Keratinocyte (primary cell): ENCODE measurements at regions not wholly inside any gene's neighbourhood (a gene's known extent, or its start where the extent isn't known, plus 50 kb on each side); places are given as distances from the start of the nearest gene placed in this dataset.
"Not testable (repeated sequence)": the region's sequence is repeated elsewhere in the genome, so short reads cannot be mapped to it uniquely, and the experiment has no call there.

Source experiments
- DNase-seq: peaks from one replicate; pipeline ENCODE4 v3.0.0-alpha.2; 2011; ENCODE audit warnings: low read depth, missing footprints, low spot score
- FAIRE-seq: peaks from 2 replicates; lab custom pipeline; 2011; peaks lifted over from hg19 to GRCh38; lab: Jason Lieb, UNC
- H2AFZ ChIP-seq: 2 replicates; pipeline ENCODE4 v1.6.0; 2012; ENCODE audit warnings: low read length, control low read depth, inconsistent platforms; ENCODE audit not compliant: control insufficient read depth
- H3K27ac ChIP-seq: 2 replicates; pipeline ENCODE4 v1.5.1; 2011; ENCODE audit warnings: low read length; ENCODE audit not compliant: control insufficient read depth, insufficient read depth
- H3K27me3 ChIP-seq: 3 replicates; pipeline ENCODE4 v1.6.0; 2011; ENCODE audit warnings: low read length; ENCODE audit not compliant: control insufficient read depth, insufficient read depth; ENCODE audit errors: extremely low read depth
- H3K36me3 ChIP-seq, 2 experiments: 2 replicates in 1 of 2; 3 replicates in 1 of 2; pipeline ENCODE4 v1.5.1; 2011; ENCODE audit warnings: low read length in 2 of 2, mild to moderate bottlenecking in 1 of 2; ENCODE audit not compliant: control insufficient read depth in 2 of 2, insufficient read depth in 2 of 2; ENCODE audit errors: extremely low read depth in 1 of 2
- H3K4me1 ChIP-seq: 3 replicates; pipeline ENCODE4 v1.5.1; 2011; ENCODE audit warnings: low read length; ENCODE audit not compliant: control insufficient read depth, insufficient read depth; ENCODE audit errors: extremely low read depth
- H3K4me2 ChIP-seq: 3 replicates; pipeline ENCODE4 v1.6.0; 2011; ENCODE audit warnings: low read depth, low read length; ENCODE audit not compliant: control insufficient read depth, insufficient read depth; ENCODE audit errors: extremely low read depth
- H3K4me3 ChIP-seq, 3 experiments: fragments of 200-600 bp in 1 of 3; sonication (generic) in 1 of 3; 2 replicates in 2 of 3; 3 replicates in 1 of 3; pipeline ENCODE4 v1.5.1; 2011 to 2016; ENCODE audit warnings: low read length in 3 of 3, mild to moderate bottlenecking in 3 of 3, control low read depth in 2 of 3, inconsistent platforms in 1 of 3, low read depth in 1 of 3, mixed read lengths in 1 of 3, mixed run types in 1 of 3, moderate library complexity in 1 of 3; ENCODE audit not compliant: control insufficient read depth in 2 of 3, insufficient read depth in 2 of 3; ENCODE audit errors: extremely low read depth in 1 of 3
- H3K79me2 ChIP-seq: 2 replicates; pipeline ENCODE4 v1.6.0; 2012; ENCODE audit warnings: low read length; ENCODE audit not compliant: control insufficient read depth, insufficient read depth
- H3K9ac ChIP-seq: 3 replicates; pipeline ENCODE4 v1.6.0; 2011; ENCODE audit warnings: low read length; ENCODE audit not compliant: control insufficient read depth, insufficient read depth; ENCODE audit errors: extremely low read depth
- H3K9me1 ChIP-seq: 3 replicates; pipeline ENCODE4 v1.6.0; 2011; ENCODE audit warnings: low read length; ENCODE audit not compliant: control insufficient read depth, insufficient read depth; ENCODE audit errors: extremely low read depth
- H3K9me3 ChIP-seq: 2 replicates; pipeline ENCODE4 v1.5.1; 2012; ENCODE audit warnings: low read depth, low read length; ENCODE audit not compliant: control insufficient read depth
- H4K20me1 ChIP-seq: 3 replicates; pipeline ENCODE4 v1.6.0; 2011; ENCODE audit warnings: low read length; ENCODE audit not compliant: control insufficient read depth, insufficient read depth; ENCODE audit errors: extremely low read depth
- CTCF ChIP-seq, 3 experiments: IDR thresholded peaks in 1 of 3; conservative IDR thresholded peaks in 1 of 3; optimal IDR thresholded peaks in 1 of 3; 2 replicates in 2 of 3; 3 replicates in 1 of 3; pipeline versions ENCODE3 to v1.5.1; 2011; ENCODE audit warnings: low read length in 3 of 3, mild to moderate bottlenecking in 3 of 3, moderate library complexity in 2 of 3, control low read depth in 1 of 3, inconsistent platforms in 1 of 3; ENCODE audit not compliant: insufficient read depth in 2 of 3; ENCODE audit errors: extremely low read depth in 1 of 3
- EZH2 ChIP-seq: IDR thresholded peaks from one replicate; pipeline ENCODE4 v1.6.1; 2012; ENCODE audit warnings: inconsistent platforms, mild to moderate bottlenecking, low read length, moderate library complexity
- dilution Hi-C: fragments of 300-500 bp; cut with MboI; formaldehyde crosslinking; loops from one replicate; pipeline ENCODE4 v1.7.0; 2020; ENCODE audit warnings: low sequenced_read_pairs; ENCODE audit not compliant: extremely low pct_ligation_motif_present

GRCh38 chr12:7584137-7584536 is 80.6 kb upstream of the CD163 start:
- not testable (repeated sequence) for H3K9ac ChIP-seq, H3K4me2 ChIP-seq, FAIRE-seq

GRCh38 chr12:7583471-7583870 is 79.9 kb upstream of the CD163 start:
- Histone ChIP-seq H3K4me1 (no peaks in the 10 kb centered on the region), H3K27me3 (no peaks in the 10 kb centered on the region), H3K4me2 (no peak overlapping the region), H4K20me1 (no peaks in the 10 kb centered on the region), H3K9me3 (no peaks in the 10 kb centered on the region), H3K27ac (no peak overlapping the region), H3K4me3 (no peak overlapping the region), H2AFZ (no peak overlapping the region), H3K36me3 (no peaks in the 10 kb centered on the region), H3K9ac (no peak overlapping the region), H3K79me2 (no peaks in the 10 kb centered on the region), H3K9me1 (no peaks in the 10 kb centered on the region)
- FAIRE-seq (no peak), DNase-seq (no peak)
- dilution Hi-C loops, result no loop called here
- TF ChIP-seq CTCF (optimal IDR thresholded peaks at IDR 0.05 in 1 of 3, IDR thresholded peaks at IDR 0.05 in 1 of 3, conservative IDR thresholded peaks at IDR 0.05 in 1 of 3; ENCODE audit: extremely low read depth in 1 of 3, insufficient read depth in 2 of 3, low read length in 3 of 3) (no peak), EZH2 (no peak)

More at GRCh38 chr12:7584137-7584536, 80.6 kb upstream of the CD163 start:
- H4K20me1 ChIP-seq, H3K4me3 ChIP-seq, H3K9me1 ChIP-seq, H2AFZ ChIP-seq, H3K79me2 ChIP-seq, H3K4me1 ChIP-seq, H3K27me3 ChIP-seq, dilution Hi-C loops, H3K9me3 ChIP-seq, H3K27ac ChIP-seq, H3K36me3 ChIP-seq: not testable (repeated sequence)
- DNase-seq, result peak; percentile 7

GRCh38 chr12:7582796-7583195 is 79.2 kb upstream of the CD163 start:
- no peak for FAIRE-seq
- H3K4me2 ChIP-seq, result no peak overlapping the region
- no peak overlapping the region for H3K4me3 ChIP-seq
- H3K4me1 ChIP-seq, result no peaks in the 10 kb centered on the region
- H4K20me1 ChIP-seq, result no peaks in the 10 kb centered on the region
- H3K27me3 ChIP-seq, result no peaks in the 10 kb centered on the region
- no peak for DNase-seq
- H3K79me2 ChIP-seq, result no peaks in the 10 kb centered on the region
- no peaks in the 10 kb centered on the region for H3K36me3 ChIP-seq
- no peaks in the 10 kb centered on the region for H3K9me3 ChIP-seq
- H2AFZ ChIP-seq, result no peak overlapping the region
- H3K9ac ChIP-seq, result no peak overlapping the region
- no peak overlapping the region for H3K27ac ChIP-seq
- H3K9me1 ChIP-seq, result no peaks in the 10 kb centered on the region
- no peak for TF ChIP-seq EZH2
- TF ChIP-seq CTCF (optimal IDR thresholded peaks at IDR 0.05 in 1 of 3, IDR thresholded peaks at IDR 0.05 in 1 of 3, conservative IDR thresholded peaks at IDR 0.05 in 1 of 3; ENCODE audit: extremely low read depth in 1 of 3, insufficient read depth in 2 of 3, low read length in 3 of 3), result no peak
- dilution Hi-C loops, result no loop called here
